Embryonic facial prominence (tissue), 1 donor: ENCODE measurements at regions not wholly inside any gene's neighbourhood (a gene's known extent, or its start where the extent isn't known, plus 50 kb on each side); places are given as distances from the start of the nearest gene placed in this dataset.

ENCODE experiments used
- DNase-seq: peaks from one replicate; pipeline ENCODE4 v3.0.0-alpha.2; 2016; ENCODE audit errors: extremely low spot score

DNA sequence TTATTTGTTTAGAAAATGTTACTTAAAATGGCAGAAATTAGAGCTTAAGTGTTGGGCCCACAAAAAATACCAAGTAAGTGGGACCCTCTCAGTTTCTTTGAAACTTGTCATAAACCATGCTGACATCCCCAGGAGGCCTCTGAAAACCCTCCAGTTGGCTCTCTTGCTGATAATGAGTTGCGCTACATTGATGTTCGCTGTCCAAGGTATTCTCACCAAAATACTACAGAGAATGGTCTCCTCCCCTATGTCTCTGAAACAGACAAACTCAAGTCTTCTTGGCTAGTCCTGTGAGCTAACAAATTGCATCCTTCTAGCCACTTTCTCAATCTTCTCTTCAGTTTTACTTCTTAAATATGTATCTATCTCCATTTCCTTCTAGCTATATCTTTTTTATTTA, 669.4 kb downstream of the IRS1 start:
- no peak for DNase-seq

GRCh38 chr2:226127682-226128081, 671.9 kb downstream of the IRS1 start:
- DNase-seq, result no peak

DNA sequence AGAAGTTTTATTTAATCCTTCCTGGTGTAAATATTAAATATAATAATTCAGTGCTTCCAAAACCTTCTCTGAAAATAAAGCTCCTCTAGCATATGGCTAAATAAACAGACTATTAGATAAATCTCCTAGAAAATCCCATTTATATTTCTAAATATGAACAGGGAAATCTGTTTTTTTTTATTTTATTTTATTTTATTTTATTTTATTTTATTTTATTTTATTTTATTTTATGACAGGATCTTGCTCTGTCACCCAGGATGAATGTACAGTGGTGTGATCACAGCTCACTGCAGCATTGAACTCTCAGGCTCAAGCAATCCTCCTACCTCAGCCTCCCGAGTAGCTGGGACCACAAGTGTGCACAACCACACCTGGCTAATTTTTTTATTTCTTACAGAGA, 673.5 kb downstream of the IRS1 start:
- no peak for DNase-seq

DNA sequence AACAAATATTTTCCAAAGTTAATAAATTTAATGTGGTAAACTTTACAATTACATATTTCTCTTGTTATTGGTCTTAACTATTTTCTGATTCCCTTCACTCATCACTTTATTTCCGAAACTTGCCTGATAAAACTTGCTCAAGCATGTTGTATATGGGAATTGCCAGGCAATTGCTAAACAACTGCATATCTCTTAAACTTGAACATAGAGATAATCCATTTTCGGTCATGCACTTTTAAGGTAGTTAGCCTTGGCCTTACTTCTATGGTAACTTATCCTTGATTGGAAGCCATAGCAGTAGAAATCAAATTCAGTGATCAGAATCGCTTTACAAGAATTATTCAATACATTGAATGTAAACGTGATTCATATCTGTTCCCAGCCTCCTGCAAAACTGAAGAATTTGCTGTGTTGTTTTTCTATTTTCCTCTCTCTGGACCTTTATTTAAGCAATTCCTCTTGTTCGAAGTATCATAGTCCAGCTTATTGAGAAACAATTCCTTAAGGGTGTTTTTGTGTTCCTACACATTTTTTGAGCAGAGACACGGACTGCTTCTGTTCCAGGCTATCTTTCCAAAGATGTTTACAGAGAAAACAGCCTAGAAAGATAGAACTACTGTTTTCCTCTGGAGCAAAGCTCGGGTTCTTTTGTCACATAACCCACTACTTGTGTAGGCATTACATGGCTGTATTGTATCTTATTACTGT, 674.3 kb downstream of the IRS1 start:
- DNase-seq, result no peak

- no peak for DNase-seq
Measured at GRCh38 chr2:226124548-226125011, 675.0 kb downstream of the IRS1 start.

DNA sequence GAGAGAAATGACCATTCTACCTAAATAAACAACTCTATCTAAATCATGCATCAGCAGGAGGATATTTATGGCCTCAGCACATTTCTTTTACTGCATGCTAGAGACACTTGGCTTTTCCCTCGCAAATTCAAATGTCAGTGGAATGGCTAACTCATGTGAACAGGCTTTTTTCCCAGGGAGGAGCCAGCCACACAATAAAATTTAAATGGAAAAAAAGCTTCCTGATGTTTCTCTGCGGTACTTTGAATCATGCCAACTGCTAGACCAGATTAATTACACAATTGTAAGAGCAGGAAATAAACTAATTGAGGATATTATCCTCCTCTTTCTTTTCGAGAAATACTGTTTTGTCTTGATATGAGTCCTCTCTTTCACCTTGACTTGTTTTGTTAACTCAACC, 676.3 kb downstream of the IRS1 start:
- DNase-seq, result no peak

DNA sequence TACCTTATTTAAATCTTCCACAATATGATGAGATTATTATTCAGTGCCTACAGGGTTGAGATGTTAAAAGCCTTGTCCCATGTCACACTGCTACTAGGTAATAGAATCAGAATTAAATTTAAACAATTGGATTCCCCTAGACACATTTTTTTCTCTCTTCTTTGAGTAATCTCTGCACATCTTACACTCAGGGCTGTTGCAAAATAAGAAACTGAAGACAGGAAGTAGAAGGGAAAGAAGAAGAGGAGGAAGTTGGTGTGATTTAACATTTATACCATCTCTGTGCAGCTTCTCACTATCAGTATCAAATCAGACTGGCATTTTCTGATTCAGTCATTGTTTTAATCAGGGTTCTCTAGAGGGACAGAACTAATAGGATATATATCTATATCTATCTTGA, 677.6 kb downstream of the IRS1 start:
- no peak for DNase-seq

DNA sequence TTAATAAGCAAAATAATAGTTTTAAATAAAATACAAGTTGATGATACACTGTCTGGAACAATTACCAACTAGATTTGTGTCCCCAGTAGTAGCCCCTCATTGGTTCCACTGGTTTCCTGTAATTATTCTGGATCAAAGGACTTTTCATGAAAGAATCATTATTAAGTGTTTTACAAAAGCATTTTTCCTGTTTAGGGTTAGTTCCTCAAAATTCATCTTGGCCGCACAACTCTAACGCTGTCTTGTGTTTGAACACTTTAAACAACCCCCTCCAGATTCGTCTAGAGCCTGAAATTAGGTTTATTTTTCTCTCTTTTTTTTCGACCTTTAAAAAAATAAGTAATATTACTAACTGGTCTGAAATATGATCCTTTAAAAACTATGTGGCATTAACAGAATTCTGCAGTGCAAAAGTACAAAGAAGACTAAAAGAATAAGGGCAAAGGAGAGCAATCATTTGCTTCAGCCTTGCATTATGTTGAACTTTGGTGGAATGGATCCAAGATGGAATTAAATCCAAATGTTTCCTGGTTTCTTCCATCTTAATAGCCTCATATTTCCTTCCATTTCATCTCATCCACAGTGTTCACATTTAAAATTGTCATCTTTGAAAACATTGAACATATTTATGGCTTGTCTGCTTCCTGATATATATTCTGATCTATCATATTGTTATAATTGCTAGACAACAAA, 678.4 kb downstream of the IRS1 start:
- DNase-seq, result peak; percentile 29

DNA sequence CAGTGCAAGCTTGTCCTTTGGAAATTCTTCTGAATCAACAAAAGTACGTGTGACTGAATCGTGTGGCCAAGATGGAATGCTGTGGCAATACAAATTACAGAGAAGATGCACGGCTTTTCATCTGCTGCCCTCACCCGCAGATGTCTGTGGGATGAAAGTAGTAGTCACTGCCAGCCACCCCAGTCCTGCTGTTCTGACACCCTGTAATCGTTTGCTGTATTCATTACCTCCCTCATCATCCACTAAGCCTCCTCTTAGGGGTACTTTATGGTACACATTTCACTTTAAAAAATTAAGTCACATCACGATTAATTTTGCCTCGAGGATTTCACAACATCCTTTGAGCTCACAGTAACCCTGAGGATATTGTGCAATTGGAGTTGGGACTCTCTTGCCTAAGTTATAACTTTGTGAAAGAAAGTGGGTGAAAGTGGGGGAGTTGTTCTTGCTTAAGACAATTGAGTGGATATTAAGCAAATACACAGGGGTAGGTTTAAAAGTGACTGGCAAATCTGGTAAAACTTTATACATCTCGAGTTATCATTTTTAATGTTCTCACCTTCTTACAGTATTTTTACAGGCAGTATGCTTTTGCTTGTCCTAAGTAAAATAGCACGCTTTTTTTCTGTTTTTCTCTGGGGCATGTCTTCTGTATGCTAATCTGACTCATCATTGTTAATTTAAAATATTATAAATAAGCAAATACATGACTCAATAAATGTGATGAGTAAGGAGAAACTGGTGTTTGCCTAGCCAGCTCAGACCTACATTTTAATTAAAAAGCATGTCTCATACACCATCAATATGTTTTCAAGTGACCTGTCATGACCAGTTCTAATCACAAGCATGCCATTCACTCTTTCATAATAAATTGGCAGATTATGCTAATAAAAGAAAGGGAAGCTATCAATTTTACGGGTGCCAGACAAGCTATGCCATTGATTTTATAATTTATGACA, 680.9 kb downstream of the IRS1 start:
- DNase-seq, result peak; percentile 20

DNA sequence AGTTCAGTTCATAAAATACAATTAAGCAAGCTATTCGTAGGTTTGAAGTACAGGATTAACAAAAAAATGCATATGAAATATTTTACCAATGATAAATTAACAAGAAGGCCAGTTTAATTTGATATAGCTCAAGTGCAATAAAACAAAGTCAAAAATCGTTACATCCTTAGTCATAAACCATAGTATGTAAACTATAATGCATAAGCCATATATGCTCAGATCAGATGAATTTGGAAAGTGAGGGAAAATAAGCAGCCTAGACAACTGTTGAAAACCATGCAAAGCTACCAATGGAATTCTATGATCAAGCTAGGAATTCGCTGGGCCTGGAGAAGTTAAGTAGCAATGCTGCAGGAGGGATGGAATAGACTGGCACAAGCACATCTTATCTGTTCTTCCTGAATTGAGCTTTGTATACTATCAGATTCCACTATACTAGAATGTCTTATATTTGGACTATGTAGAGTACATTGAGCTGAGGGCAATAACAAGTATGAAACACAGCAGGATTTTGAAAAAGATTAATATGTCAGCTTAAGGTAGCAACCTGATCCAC, 682.0 kb downstream of the IRS1 start:
- no peak for DNase-seq

DNA sequence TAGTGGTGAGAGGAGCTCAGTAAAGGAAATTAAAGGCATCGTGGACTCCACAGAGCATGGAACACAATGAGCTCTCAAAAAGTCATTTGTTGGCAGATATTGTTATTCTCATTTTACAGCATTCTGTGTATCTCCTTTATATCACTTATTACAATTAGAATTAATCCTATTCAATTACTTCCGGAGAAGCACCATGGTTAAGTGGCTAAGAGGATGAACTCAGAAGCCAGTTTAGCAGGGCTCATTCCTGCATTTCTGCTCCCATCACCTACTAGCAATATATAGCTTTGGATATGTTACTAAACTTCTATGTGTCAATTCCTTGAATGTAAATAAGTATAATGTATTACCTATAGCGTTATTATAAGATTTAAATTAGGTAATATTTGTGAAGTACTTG, 683.3 kb downstream of the IRS1 start:
- no peak for DNase-seq

DNA sequence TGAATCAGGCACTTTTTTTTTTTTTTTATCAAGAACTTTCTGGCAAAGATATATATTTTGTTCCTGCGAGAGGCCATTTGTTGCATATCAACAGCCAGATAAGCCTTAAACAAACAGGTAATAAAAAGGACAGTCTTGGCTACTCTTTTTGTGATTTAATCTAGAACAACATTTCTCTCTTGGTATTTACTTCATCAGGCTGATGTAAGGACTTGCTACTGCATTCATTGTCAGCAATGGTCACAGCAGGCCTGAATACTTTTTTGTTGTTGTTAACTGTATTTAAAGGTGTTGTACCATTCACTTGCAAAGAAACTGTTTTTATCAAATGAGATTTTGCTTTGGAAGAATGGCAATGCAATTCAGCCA, 683.8 kb downstream of the IRS1 start:
- DNase-seq, result no peak

DNA sequence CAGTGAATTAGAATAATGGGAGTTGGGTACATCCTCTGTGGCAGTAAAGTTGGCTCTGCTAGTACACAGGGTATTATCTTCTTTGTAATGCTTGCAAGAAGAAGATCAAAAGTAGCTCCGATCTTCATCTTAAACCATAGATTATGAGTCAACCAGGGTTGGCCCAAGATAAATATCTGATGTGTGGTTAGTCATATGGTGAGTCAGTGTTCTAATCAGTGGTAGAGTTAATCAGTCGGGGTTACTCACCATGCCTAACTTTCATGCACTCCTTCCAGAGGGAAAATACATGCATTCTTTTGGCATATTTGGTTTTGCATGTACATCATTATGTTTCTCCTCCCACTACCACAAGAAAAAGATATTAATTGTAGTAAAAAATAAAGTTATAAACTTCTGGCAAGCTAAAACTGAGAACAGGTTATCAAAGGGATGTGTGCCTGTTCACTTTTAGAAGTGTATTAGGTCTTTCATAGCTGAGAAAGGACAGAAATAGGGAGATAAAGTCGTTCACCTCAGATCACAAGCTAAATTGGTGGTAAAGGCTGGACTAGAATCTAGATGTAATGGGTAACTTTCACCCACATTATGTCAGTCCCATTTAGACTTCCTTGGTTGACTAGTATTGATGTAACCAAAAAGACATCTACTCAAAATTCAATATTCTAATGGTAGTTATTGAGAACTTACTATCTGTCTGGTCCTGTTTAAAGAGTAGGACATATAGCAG, 684.4 kb downstream of the IRS1 start:
- DNase-seq, result no peak

GRCh38 chr2:226114436-226114835, 685.2 kb downstream of the IRS1 start:
- no peak for DNase-seq

- no peak for DNase-seq
Measured at GRCh38 chr2:226098861-226099745, 699.6 kb downstream of the NYAP2 start.

- no peak for DNase-seq
Measured at GRCh38 chr2:226095058-226095457, 695.5 kb downstream of the NYAP2 start.

- no peak for DNase-seq
Measured at GRCh38 chr2:226093364-226093763, 693.9 kb downstream of the NYAP2 start.

DNA sequence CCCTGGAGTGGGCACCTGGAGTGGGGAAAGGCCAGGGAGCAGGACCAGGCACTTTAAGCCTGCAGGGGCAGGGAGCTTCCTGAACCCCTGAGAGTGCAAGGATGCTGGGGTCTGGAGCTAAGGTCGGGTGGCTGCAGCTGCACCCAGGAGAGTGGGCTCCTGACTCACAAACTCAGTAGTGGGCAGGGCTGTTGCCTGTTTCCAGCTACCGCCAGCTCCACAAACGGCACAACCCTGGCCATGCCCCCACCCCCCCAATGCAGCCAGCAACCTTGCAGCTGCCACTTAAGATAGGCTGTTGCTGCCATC, 688.8 kb downstream of the NYAP2 start:
- DNase-seq, result no peak

DNA sequence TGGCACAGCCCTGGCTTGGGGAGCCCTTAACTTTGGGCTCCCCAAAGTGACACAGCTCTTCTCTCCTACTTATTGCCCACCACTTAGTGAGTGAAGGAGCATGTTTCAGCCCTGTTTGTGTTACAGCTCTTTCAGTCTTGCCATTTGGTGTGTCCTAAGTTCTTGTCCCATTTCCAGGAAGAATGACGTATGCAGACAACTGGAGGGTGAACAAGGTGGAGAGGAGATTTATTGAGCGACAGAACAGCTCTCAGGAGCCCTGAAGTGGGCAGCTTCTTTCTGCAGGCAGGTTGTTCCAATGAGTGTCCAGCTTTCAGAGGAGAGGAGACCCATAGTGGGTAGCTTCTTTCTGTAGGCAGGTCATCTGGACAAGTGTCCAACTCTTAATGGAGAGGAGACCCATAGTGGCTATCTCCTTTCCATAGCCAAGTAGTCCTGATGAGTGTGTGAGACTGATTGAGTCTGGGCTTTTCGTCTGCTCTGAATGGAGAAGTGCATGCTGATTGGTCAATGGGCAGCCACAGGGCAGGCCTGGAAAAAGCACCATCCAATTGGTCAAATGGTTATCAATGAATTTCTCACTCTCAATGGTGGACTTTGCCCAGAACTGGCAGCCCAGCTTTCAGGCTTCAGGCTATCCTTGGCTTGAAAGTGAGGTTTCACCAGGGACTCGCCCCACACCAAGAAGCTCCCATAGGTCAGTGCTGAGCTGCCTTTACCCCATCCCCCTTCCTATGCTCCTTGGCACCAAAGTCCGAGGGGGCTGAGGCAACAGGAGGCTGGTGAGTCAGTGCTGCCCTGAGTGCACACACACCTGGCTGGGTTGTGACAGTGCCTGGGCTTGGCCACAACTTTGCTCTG, 688.2 kb downstream of the NYAP2 start:
- DNase-seq, result no peak

GRCh38 chr2:226087051-226087450, 687.5 kb downstream of the NYAP2 start:
- DNase-seq, result no peak
